ENCODE measurements at regions not wholly inside any gene's neighbourhood (a gene's known extent, or its start where the extent isn't known, plus 50 kb on each side); places are given as distances from the start of the nearest gene placed in this dataset.

DNA sequence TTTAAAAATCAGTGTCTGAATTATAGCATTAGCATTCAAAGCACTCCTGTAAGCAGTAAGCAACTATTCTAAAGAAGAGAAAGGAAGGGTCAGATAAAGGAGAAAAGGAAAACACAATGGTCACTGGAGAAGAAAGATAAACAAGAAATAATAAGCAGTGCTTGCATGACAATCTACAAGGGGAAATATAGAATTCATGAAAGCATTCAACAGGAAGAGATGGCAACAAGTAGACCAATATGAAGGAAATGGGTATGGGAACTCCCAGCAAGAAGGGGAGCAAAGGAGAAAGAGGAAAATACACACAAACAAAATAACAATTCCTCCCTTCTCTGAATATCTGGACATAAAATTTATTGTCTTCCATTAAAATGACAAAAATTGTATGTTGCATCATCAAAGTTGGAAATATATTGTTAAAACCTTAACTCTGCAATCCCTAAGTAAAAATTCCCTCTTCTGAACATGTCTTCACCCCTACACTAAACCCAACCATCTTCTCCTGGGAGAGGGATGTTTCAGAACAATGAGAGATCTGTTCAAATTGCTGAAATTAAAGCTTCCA, 206.3 kb upstream of the SAMSN1 start:
- no peak overlapping the region for H3K27ac ChIP-seq
- DNase-seq (ENCODE audit: low spot score) = no peak
- TF ChIP-seq EZH2 (IDR thresholded peaks at IDR 0.05; ENCODE audit: borderline replicate concordance) (no peak), EZH2phosphoT487 (IDR thresholded peaks at IDR 0.05; ENCODE audit: low read depth, severe bottlenecking, unreplicated experiment) (no peak)
- TF ChIP-seq, protein P1, sequence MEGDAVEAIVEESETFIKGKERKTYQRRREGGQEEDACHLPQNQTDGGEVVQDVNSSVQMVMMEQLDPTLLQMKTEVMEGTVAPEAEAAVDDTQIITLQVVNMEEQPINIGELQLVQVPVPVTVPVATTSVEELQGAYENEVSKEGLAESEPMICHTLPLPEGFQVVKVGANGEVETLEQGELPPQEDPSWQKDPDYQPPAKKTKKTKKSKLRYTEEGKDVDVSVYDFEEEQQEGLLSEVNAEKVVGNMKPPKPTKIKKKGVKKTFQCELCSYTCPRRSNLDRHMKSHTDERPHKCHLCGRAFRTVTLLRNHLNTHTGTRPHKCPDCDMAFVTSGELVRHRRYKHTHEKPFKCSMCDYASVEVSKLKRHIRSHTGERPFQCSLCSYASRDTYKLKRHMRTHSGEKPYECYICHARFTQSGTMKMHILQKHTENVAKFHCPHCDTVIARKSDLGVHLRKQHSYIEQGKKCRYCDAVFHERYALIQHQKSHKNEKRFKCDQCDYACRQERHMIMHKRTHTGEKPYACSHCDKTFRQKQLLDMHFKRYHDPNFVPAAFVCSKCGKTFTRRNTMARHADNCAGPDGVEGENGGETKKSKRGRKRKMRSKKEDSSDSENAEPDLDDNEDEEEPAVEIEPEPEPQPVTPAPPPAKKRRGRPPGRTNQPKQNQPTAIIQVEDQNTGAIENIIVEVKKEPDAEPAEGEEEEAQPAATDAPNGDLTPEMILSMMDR (IDR thresholded peaks at IDR 0.05; ENCODE audit: poor library complexity) = no peak

DNA sequence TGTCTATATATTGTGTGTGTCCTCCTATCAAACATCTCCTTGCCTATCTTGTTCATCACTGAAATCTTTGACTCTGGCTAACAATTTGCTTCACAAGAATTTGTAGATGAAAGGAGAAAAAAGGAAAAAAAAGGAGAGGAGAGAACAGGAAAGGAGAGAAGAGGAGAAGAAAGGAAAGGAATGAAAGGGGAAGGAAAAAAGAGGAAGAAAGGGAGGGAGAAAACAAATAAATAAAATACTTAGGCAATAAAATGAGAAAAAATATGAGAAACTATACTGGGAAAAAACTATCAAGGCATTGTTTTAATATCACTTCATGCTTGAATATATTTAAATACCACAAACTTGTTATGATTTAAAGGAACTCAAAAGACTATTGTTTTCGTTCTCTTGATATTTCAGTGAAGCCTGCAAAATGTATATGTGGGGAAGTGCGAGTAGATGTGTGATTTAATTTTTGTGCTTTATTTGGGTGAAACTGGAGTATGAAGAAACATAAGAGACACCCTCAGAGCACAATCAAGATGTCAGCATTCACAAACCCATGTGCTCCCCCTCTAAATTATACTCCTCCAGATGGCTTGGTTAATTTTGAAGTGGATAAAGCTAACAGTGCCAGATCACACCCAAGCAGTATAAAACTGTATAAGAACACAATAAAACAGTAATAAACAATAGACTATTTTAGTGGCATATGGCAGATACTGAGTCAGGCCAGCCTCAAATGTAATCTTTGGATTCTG, 205.7 kb upstream of the SAMSN1 start:
- TF ChIP-seq, protein P1 (IDR thresholded peaks at IDR 0.05; ENCODE audit: poor library complexity) = no peak
- TF ChIP-seq EZH2phosphoT487 (IDR thresholded peaks at IDR 0.05; ENCODE audit: low read depth, severe bottlenecking, unreplicated experiment) (no peak), EZH2 (IDR thresholded peaks at IDR 0.05; ENCODE audit: borderline replicate concordance) (no peak)
- H3K27me3 ChIP-seq = no peaks in the 10 kb centered on the region
- H2AFZ ChIP-seq = no peak overlapping the region
- WGBS (ENCODE audit: low lambda C conversion rate, missing lambda C conversion rate) = 93% methylated on average over 2 of the region's 2 CpGs
- H3K36me3 ChIP-seq (replicated peaks; ENCODE audit: insufficient read depth, low read depth) = no peaks in the 10 kb centered on the region
- H3K9me3 ChIP-seq (ENCODE audit: low read depth) = no peaks in the 10 kb centered on the region
- H3K4me3 ChIP-seq = no peak overlapping the region
- no peaks in the 10 kb centered on the region for H3K79me2 ChIP-seq
- no peaks in the 10 kb centered on the region for H3K9me2 ChIP-seq (replicated peaks; ENCODE audit: insufficient read depth)
- H3K4me2 ChIP-seq = no peak overlapping the region
- no peaks in the 10 kb centered on the region for H3K4me1 ChIP-seq (ENCODE audit: insufficient read depth)
- H4K20me1 ChIP-seq (ENCODE audit: insufficient read depth, poor library complexity, severe bottlenecking) = no peaks in the 10 kb centered on the region
- no peak for DNase-seq (ENCODE audit: low spot score)
- no peak overlapping the region for H3K27ac ChIP-seq

More for the DNA sequence above, 206.3 kb upstream of the SAMSN1 start:
- H3K9me3 ChIP-seq (ENCODE audit: low read depth) = no peaks in the 10 kb centered on the region
- no peaks in the 10 kb centered on the region for H4K20me1 ChIP-seq (ENCODE audit: insufficient read depth, poor library complexity, severe bottlenecking)
- H3K27me3 ChIP-seq = no peaks in the 10 kb centered on the region
- no peaks in the 10 kb centered on the region for H3K36me3 ChIP-seq (replicated peaks; ENCODE audit: insufficient read depth, low read depth)
- H3K4me3 ChIP-seq = no peak overlapping the region
- H2AFZ ChIP-seq = no peak overlapping the region
- H3K4me2 ChIP-seq = no peak overlapping the region
- no peaks in the 10 kb centered on the region for H3K4me1 ChIP-seq (ENCODE audit: insufficient read depth)
- H3K9me2 ChIP-seq (replicated peaks; ENCODE audit: insufficient read depth) = no peaks in the 10 kb centered on the region
- H3K79me2 ChIP-seq = no peaks in the 10 kb centered on the region

DNA sequence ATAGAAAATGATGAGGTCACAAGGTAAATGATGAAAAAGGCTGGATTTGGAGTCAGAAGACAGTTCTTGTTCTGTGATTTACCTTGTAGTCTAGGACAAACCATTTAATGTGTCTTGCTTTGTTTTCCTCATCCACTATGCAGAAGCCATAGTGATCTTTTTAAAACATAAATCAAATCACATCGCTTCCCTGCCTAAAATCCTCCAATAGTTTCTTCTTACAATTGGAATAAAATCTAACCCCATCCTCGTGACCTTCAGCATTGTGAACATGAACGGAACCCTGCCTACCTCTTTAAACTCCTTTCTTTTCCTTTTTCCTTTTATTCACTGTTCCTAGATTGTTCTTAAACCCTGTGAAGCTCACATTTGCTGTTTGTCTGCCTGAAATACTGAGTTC, 204.9 kb upstream of the SAMSN1 start:
- Histone ChIP-seq H3K27ac (no peak overlapping the region), H3K9me2 (replicated peaks; ENCODE audit: insufficient read depth) (no peaks in the 10 kb centered on the region), H3K36me3 (replicated peaks; ENCODE audit: insufficient read depth, low read depth) (no peaks in the 10 kb centered on the region), H3K4me2 (no peak overlapping the region), H3K4me3 (no peak overlapping the region), H3K27me3 (no peaks in the 10 kb centered on the region), H4K20me1 (ENCODE audit: insufficient read depth, poor library complexity, severe bottlenecking) (no peaks in the 10 kb centered on the region), H3K4me1 (ENCODE audit: insufficient read depth) (no peaks in the 10 kb centered on the region), H2AFZ (no peak overlapping the region), H3K9me3 (ENCODE audit: low read depth) (no peaks in the 10 kb centered on the region), H3K79me2 (no peaks in the 10 kb centered on the region)
- TF ChIP-seq EZH2 (IDR thresholded peaks at IDR 0.05; ENCODE audit: borderline replicate concordance) (no peak), EZH2phosphoT487 (IDR thresholded peaks at IDR 0.05; ENCODE audit: low read depth, severe bottlenecking, unreplicated experiment) (no peak)
- TF ChIP-seq, protein P1 (IDR thresholded peaks at IDR 0.05; ENCODE audit: poor library complexity) = no peak
- no peak for DNase-seq (ENCODE audit: low spot score)
- WGBS (ENCODE audit: low lambda C conversion rate, missing lambda C conversion rate) = 95% methylated on average over 3 of the region's 3 CpGs

All from hepatocyte (in vitro differentiated cells).